ENCODE measurements at regions not wholly inside any gene's neighbourhood (a gene's known extent, or its start where the extent isn't known, plus 50 kb on each side); places are given as distances from the start of the nearest gene placed in this dataset.
"Not testable (repeated sequence)": the region's sequence is repeated elsewhere in the genome, so short reads cannot be mapped to it uniquely, and the experiment has no call there.

- TF ChIP-seq POLR2AphosphoS5, CTCF, EP300 (IDR thresholded peaks at IDR 0.05): not testable (repeated sequence)
These were observed 2775.4 kb downstream of the RPIA start for GRCh38 chr2:91466780-91467363.

Measured in esophagus muscularis mucosa (tissue), 4 donors.